Heart right ventricle (tissue), 16 donors: ENCODE measurements at regions not wholly inside any gene's neighbourhood (a gene's known extent, or its start where the extent isn't known, plus 50 kb on each side); places are given as distances from the start of the nearest gene placed in this dataset.

Source experiments
- ATAC-seq, 8 donors: fragments of 200-7000 bp; cut with Tn5 transposase; one replicate each; pipeline ENCODE4 v1.9.1; 2020; ENCODE audit warnings: mild to moderate bottlenecking in 8 of 8, moderate library complexity in 8 of 8, moderate number of reproducible peaks in 1 of 8
- DNase-seq, 2 donors: peaks; one replicate each; pipeline ENCODE4 v3.0.0-alpha.2; 2020
- H3K27ac ChIP-seq, 10 donors: fragments of 200-600 bp; sonication (generic) in 2 of 10; one replicate each; pipeline versions ENCODE4 v1.5.0 to v1.8.0; 2020 to 2022; ENCODE audit warnings: mild to moderate bottlenecking in 3 of 10
- H3K27me3 ChIP-seq, 7 donors: fragments of 200-600 bp; one replicate each; pipeline ENCODE4 v1.8.0; 2021 to 2022; ENCODE audit warnings: mild to moderate bottlenecking in 2 of 7
- H3K36me3 ChIP-seq, 9 donors: fragments of 200-600 bp; sonication (generic) in 1 of 9; one replicate each; pipeline versions ENCODE4 v1.5.0 to v1.8.0; 2020 to 2022; ENCODE audit warnings: mild to moderate bottlenecking in 2 of 9
- H3K4me1 ChIP-seq, 9 donors: fragments of 200-600 bp; sonication (generic) in 1 of 9; one replicate each; pipeline versions ENCODE4 v1.5.0 to v1.8.0; 2020 to 2022; ENCODE audit warnings: mild to moderate bottlenecking in 4 of 9
- H3K4me3 ChIP-seq, 10 donors: fragments of 200-600 bp; sonication (generic) in 2 of 10; one replicate each; pipeline versions ENCODE4 v1.5.0 to v1.8.0; 2020 to 2022; ENCODE audit warnings: mild to moderate bottlenecking in 7 of 10, moderate library complexity in 2 of 10
- H3K9me3 ChIP-seq, 11 donors: fragments of 200-600 bp in 10 of 11; sonication (generic) in 2 of 11; one replicate each; pipeline versions ENCODE4 v1.5.0 to v1.8.0; 2013 to 2022; ENCODE audit warnings: mild to moderate bottlenecking in 2 of 11, control low read depth in 1 of 11, moderate library complexity in 1 of 11
- CTCF ChIP-seq, 9 donors: fragments of 200-600 bp; sonication (generic) in 2 of 9; IDR thresholded peaks; one replicate each; pipeline versions ENCODE4 v1.5.0 to v1.8.0; 2021 to 2022; ENCODE audit warnings: antibody characterized with exemption in 9 of 9, mild to moderate bottlenecking in 5 of 9, moderate library complexity in 1 of 9
- WGBS, 2 donors: extraction: QIAGEN DNeasy Blood & Tissue Kit; methylation state at CpG; one replicate each; pipeline ENCODE4 v1.1.7; 2013; ENCODE audit warnings: inconsistent platforms in 1 of 2; 5-methylcytosine and 5-hydroxymethylcytosine counted together
- intact Hi-C, 10 donors: fragments of 100-400 bp; cut with DNase I; formaldehyde crosslinking; loops; one replicate each; pipeline versions ENCODE4 v1.11.1 to v1.14.2; 2022
- donor health status: Arrhythmogenic right ventricular cardiomyopathy.
- donor health status: ischemic (EF 13 %, LVEDD 7.1; RV severe dilation, severe dysfunction).
- donor health status: healthy with polysubstance abuse.
- donor health status: DM: no; HTN: yes; CAD: no.
- donor health status: DM: no; HTN: no; CAD: no.
- donor health status: ischemic (EF 25% LVEDD 6.9; RV normal size, moderate dysfunction).
- donor health status: ischemic (EF 25% LVEDD 5.7; RV mildly dilated, moderate dysfunction).
- donor health status: healthy.
- donor health status: DM: yes; HTN: yes; CAD: no.
- donor health status: Ischemic cardiomyopathy.
- donor health status: ischemic (EF 35%, LVEDD 5.7; RV mildly dilated, moderate dysfunction).
- donor health status: nonischemic (EF 11% LVEDD 7.7; RV severe dilation, severe dysfunction).
- donor health status: DM: yes; HTN: yes; CAD: no.
- donor health status: PGD.
- donor health status: ischemic (EF 29% LVEDD 5.4; RV normal size, mild dysfunction).
- donor health status: nonischemic (EF 23%, LVEDD 6.1; RV moderate dilation, normal function).

GRCh38 chr6:164996838-164997237, 312.6 kb downstream of the C6orf118 start:
- Histone ChIP-seq H3K27me3 (no peaks in the 10 kb centered on the region), H3K4me1 (no peaks in the 10 kb centered on the region), H3K9me3 (peaks cover 0 to 15% (median 0%) of the 10 kb centered on the region in 11 donors), H3K36me3 (no peaks in the 10 kb centered on the region), H3K4me3 (no peak overlapping the region), H3K27ac (no peak overlapping the region)
- 41 to 46% methylated on average over 6 of the region's 6 CpGs for WGBS, 2 donors
- TF ChIP-seq CTCF (IDR thresholded peaks at IDR 0.05) = no peak
- intact Hi-C loops = no loop called here
- DNase-seq (no peak), ATAC-seq (no peak)

- Histone ChIP-seq H3K27me3 (no peaks in the 10 kb centered on the region), H3K9me3 (no peaks in the 10 kb centered on the region), H3K27ac (no peak overlapping the region), H3K4me3 (no peak overlapping the region), H3K4me1 (no peaks in the 10 kb centered on the region), H3K36me3 (no peaks in the 10 kb centered on the region)
- DNase-seq = no peak
- ATAC-seq = no peak
- intact Hi-C loops = no loop called here
- TF ChIP-seq CTCF (IDR thresholded peaks at IDR 0.05) = no peak
- WGBS, 2 donors = 71 to 77% methylated on average over 2 of the region's 2 CpGs
Measured at GRCh38 chr6:164991573-164991972, 317.8 kb downstream of the C6orf118 start.

- no peaks in the 10 kb centered on the region for H3K9me3 ChIP-seq
- H3K27ac ChIP-seq = no peak overlapping the region
- intact Hi-C loops = no loop called here
- DNase-seq (no peak), ATAC-seq (no peak)
- no peaks in the 10 kb centered on the region for H3K36me3 ChIP-seq
- H3K4me1 ChIP-seq = no peaks in the 10 kb centered on the region
- H3K4me3 ChIP-seq = no peak overlapping the region
- 85 to 89% methylated on average over 2 of the region's 2 CpGs for WGBS, 2 donors
- no peak for TF ChIP-seq CTCF (IDR thresholded peaks at IDR 0.05)
- H3K27me3 ChIP-seq = no peaks in the 10 kb centered on the region
Measured at GRCh38 chr6:164990901-164991300, 318.5 kb downstream of the C6orf118 start.

- H3K4me1 ChIP-seq = no peaks in the 10 kb centered on the region
- no peaks in the 10 kb centered on the region for H3K27me3 ChIP-seq
- no peak for TF ChIP-seq CTCF (IDR thresholded peaks at IDR 0.05)
- intact Hi-C loops = no loop called here
- no peak for ATAC-seq
- H3K27ac ChIP-seq = no peak overlapping the region
- no peak for DNase-seq
- 46 to 49% methylated on average over 3 of the region's 3 CpGs for WGBS, 2 donors
- H3K36me3 ChIP-seq = no peaks in the 10 kb centered on the region
- H3K9me3 ChIP-seq = peaks cover 0 to 20% (median 0%) of the 10 kb centered on the region in 11 donors
- H3K4me3 ChIP-seq = no peak overlapping the region
Measured at GRCh38 chr6:164982389-164982788, 327.0 kb downstream of the C6orf118 start.

GRCh38 chr6:164967102-164967501, 342.3 kb downstream of the C6orf118 start:
- H3K4me3 ChIP-seq = no peak overlapping the region
- no peak overlapping the region for H3K27ac ChIP-seq
- ATAC-seq (no peak), DNase-seq (no peak)
- H3K4me1 ChIP-seq = no peaks in the 10 kb centered on the region
- TF ChIP-seq CTCF (IDR thresholded peaks at IDR 0.05) = no peak
- H3K27me3 ChIP-seq = no peaks in the 10 kb centered on the region
- intact Hi-C loops = no loop called here
- 66 to 70% methylated on average over 12 of the region's 12 CpGs for WGBS, 2 donors
- H3K36me3 ChIP-seq = no peaks in the 10 kb centered on the region
- H3K9me3 ChIP-seq = peaks cover 0 to 10% (median 0%) of the 10 kb centered on the region in 11 donors
